ENCODE measurements at regions not wholly inside any gene's neighbourhood (a gene's known extent, or its start where the extent isn't known, plus 50 kb on each side); places are given as distances from the start of the nearest gene placed in this dataset.

DNA sequence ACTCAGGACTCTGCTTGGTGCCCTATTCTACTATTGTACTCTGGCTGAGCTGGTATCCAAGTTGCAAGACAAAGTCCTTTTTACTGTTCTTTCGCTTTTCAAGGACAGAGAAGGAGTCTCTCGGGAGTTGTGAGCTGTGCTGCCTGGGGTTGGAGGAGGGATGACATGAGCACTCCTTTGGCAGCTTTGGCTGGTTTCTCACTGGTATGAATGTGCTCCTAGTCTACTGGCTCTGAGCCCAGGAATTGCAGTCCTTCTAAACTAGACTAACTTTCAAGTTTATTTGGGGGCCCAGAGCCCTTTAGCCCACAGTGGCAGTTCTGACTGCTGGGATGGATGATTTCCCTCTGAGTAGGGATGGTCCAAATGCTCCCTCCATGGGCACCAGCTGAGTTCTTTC lies 997.1 kb downstream of the RAB28 start:
- TF ChIP-seq, protein P1, sequence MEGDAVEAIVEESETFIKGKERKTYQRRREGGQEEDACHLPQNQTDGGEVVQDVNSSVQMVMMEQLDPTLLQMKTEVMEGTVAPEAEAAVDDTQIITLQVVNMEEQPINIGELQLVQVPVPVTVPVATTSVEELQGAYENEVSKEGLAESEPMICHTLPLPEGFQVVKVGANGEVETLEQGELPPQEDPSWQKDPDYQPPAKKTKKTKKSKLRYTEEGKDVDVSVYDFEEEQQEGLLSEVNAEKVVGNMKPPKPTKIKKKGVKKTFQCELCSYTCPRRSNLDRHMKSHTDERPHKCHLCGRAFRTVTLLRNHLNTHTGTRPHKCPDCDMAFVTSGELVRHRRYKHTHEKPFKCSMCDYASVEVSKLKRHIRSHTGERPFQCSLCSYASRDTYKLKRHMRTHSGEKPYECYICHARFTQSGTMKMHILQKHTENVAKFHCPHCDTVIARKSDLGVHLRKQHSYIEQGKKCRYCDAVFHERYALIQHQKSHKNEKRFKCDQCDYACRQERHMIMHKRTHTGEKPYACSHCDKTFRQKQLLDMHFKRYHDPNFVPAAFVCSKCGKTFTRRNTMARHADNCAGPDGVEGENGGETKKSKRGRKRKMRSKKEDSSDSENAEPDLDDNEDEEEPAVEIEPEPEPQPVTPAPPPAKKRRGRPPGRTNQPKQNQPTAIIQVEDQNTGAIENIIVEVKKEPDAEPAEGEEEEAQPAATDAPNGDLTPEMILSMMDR (IDR thresholded peaks at IDR 0.05): no peak
- no peak for TF ChIP-seq EP300 (IDR thresholded peaks at IDR 0.05)

Data from tibial nerve (tissue), 4 donors.